GM10266 (cell line): ENCODE measurements at regions not wholly inside any gene's neighbourhood (a gene's known extent, or its start where the extent isn't known, plus 50 kb on each side); places are given as distances from the start of the nearest gene placed in this dataset.

Experiments used
- DNase-seq: peaks from one replicate; pipeline ENCODE4 v3.0.0; 2012; ENCODE audit errors: extremely low spot score
- CTCF ChIP-seq: IDR thresholded peaks from 2 replicates; pipeline ENCODE4 v1.5.1; 2012; ENCODE audit warnings: mild to moderate bottlenecking, low read depth; ENCODE audit not compliant: control insufficient read depth, insufficient read depth; ENCODE audit errors: missing control alignments

- DNase-seq = no peak
- TF ChIP-seq CTCF = no peak
Measured at GRCh38 chr1:213331631-213332175, 280.7 kb downstream of the RPS6KC1 start.

- DNase-seq = no peak
- no peak for TF ChIP-seq CTCF
Measured at GRCh38 chr1:213332491-213332890, 281.4 kb downstream of the RPS6KC1 start.

- DNase-seq = no peak
- no peak for TF ChIP-seq CTCF
Measured at GRCh38 chr1:213333121-213333520, 282.1 kb downstream of the RPS6KC1 start.

- TF ChIP-seq CTCF = no peak
- DNase-seq = no peak
Measured at GRCh38 chr1:213335084-213335483, 284.0 kb downstream of the RPS6KC1 start.

- DNase-seq = no peak
- TF ChIP-seq CTCF = no peak
Measured at GRCh38 chr1:213337025-213337678, 286.1 kb downstream of the RPS6KC1 start.

GRCh38 chr1:213340593-213340992 lies 289.6 kb downstream of the RPS6KC1 start:
- TF ChIP-seq CTCF = no peak
- no peak for DNase-seq

GRCh38 chr1:213345621-213346020 lies 294.6 kb downstream of the RPS6KC1 start:
- TF ChIP-seq CTCF = no peak
- DNase-seq = no peak
